CD4-positive, alpha-beta memory T cell (primary cell): ENCODE measurements at regions not wholly inside any gene's neighbourhood (a gene's known extent, or its start where the extent isn't known, plus 50 kb on each side); places are given as distances from the start of the nearest gene placed in this dataset.

ENCODE experiments used
- CTCF ChIA-PET: fragments of 350-600 bp; sonication (Branson Sonifier 250); formaldehyde crosslinking; loops from one replicate; lab custom pipeline; 2021; ENCODE audit warnings: inconsistent platforms; ENCODE audit not compliant: partially characterized antibody; lab: Charles Lee
- POLR2A ChIA-PET: fragments of 350-600 bp; sonication (Branson Sonifier 250); formaldehyde crosslinking; loops from one replicate; lab custom pipeline; 2021; ENCODE audit not compliant: partially characterized antibody; lab: Charles Lee
- DNase-seq, 5 donors: peaks; one replicate each; pipeline versions ENCODE4 v3.0.0 to v3.0.0-alpha.2; 2020 to 2022; ENCODE audit warnings: mixed read lengths in 1 of 5
- H3K27ac ChIP-seq: one replicate; pipeline ENCODE4 v1.7.0; 2013; ENCODE audit warnings: low read depth, low read length
- H3K27me3 ChIP-seq: 2 replicates; pipeline ENCODE4 v1.7.0; 2013; ENCODE audit warnings: mild to moderate bottlenecking, low read length, moderate library complexity; ENCODE audit not compliant: insufficient read depth
- H3K36me3 ChIP-seq: 2 replicates; pipeline ENCODE4 v1.7.0; 2013; ENCODE audit warnings: mild to moderate bottlenecking, low read length, moderate library complexity; ENCODE audit not compliant: insufficient read depth
- H3K4me1 ChIP-seq: 2 replicates; pipeline ENCODE4 v1.7.0; 2013; ENCODE audit warnings: mild to moderate bottlenecking, low read length, moderate library complexity; ENCODE audit not compliant: insufficient read depth
- H3K4me3 ChIP-seq, 2 donors: one replicate each; pipeline ENCODE4 v1.7.0; 2013; ENCODE audit warnings: low read length in 2 of 2, mild to moderate bottlenecking in 1 of 2
- H3K9me3 ChIP-seq, 2 donors: one replicate each; pipeline ENCODE4 v1.7.0; 2013; ENCODE audit warnings: low read length in 2 of 2, control low read depth in 1 of 2; ENCODE audit not compliant: control insufficient read depth in 1 of 2
- H3K27ac Mint-ChIP-seq, 7 donors: one replicate each; pipeline ENCODE4 v1.8.0; 2020 to 2021; ENCODE audit warnings: mixed read lengths in 7 of 7, mild to moderate bottlenecking in 6 of 7, inconsistent platforms in 3 of 7, moderate library complexity in 3 of 7
- H3K27me3 Mint-ChIP-seq, 2 donors: one replicate each; pipeline ENCODE4 v1.8.0; 2020 to 2021; ENCODE audit warnings: mixed read lengths in 2 of 2
- H3K36me3 Mint-ChIP-seq, 2 donors: one replicate each; pipeline ENCODE4 v1.8.0; 2020 to 2021; ENCODE audit warnings: mixed read lengths in 2 of 2, inconsistent platforms in 1 of 2, mild to moderate bottlenecking in 1 of 2
- H3K4me1 Mint-ChIP-seq, 4 donors: one replicate each; pipeline ENCODE4 v1.8.0; 2020 to 2021; ENCODE audit warnings: mixed read lengths in 4 of 4, mild to moderate bottlenecking in 1 of 4
- H3K4me3 Mint-ChIP-seq, 8 donors: one replicate each; pipeline ENCODE4 v1.8.0; 2020 to 2021; ENCODE audit warnings: mixed read lengths in 8 of 8, mild to moderate bottlenecking in 7 of 8, moderate library complexity in 6 of 8, inconsistent platforms in 3 of 8
- H3K9me3 Mint-ChIP-seq, 8 donors: one replicate each; pipeline ENCODE4 v1.8.0; 2020 to 2021; ENCODE audit warnings: mixed read lengths in 8 of 8, mild to moderate bottlenecking in 5 of 8, inconsistent platforms in 3 of 8, moderate library complexity in 1 of 8
- intact Hi-C: fragments of 100-400 bp; cut with micrococcal nuclease; formaldehyde crosslinking; loops from one replicate; pipeline ENCODE4 v1.15.1; 2023

- no peak overlapping the region for H3K4me3 Mint-ChIP-seq
- DNase-seq = no peak
Measured at GRCh38 chr9:89975630-89976029, 370.8 kb downstream of the GADD45G start.

GRCh38 chr9:89978185-89978584, 373.4 kb downstream of the GADD45G start:
- Mint-ChIP-seq H3K4me3 (no peak overlapping the region), H3K36me3 (no peaks in the 10 kb centered on the region), H3K9me3 (no peaks in the 10 kb centered on the region), H3K27me3 (peaks cover 6 to 20% of the 10 kb centered on the region in 2 donors), H3K27ac (no peak overlapping the region), H3K4me1 (no peaks in the 10 kb centered on the region)
- Histone ChIP-seq H3K27ac (no peak overlapping the region), H3K9me3 (no peaks in the 10 kb centered on the region), H3K4me1 (no peaks in the 10 kb centered on the region), H3K4me3 (no peak overlapping the region), H3K27me3 (no peaks in the 10 kb centered on the region), H3K36me3 (no peaks in the 10 kb centered on the region)
- ChIA-PET POLR2A (no interaction called here), CTCF (no interaction called here)
- DNase-seq = no peak
- intact Hi-C loops = no loop called here

More at GRCh38 chr9:89975630-89976029, 370.8 kb downstream of the GADD45G start:
- intact Hi-C loops = no loop called here
- H3K36me3 Mint-ChIP-seq = no peaks in the 10 kb centered on the region
- H3K27ac ChIP-seq = no peak overlapping the region
- H3K27me3 Mint-ChIP-seq = peaks cover 4 to 8% of the 10 kb centered on the region in 2 donors
- H3K9me3 Mint-ChIP-seq = no peaks in the 10 kb centered on the region
- no peaks in the 10 kb centered on the region for H3K9me3 ChIP-seq
- no peaks in the 10 kb centered on the region for H3K4me1 Mint-ChIP-seq
- H3K4me1 ChIP-seq = no peaks in the 10 kb centered on the region
- H3K36me3 ChIP-seq = no peaks in the 10 kb centered on the region
- POLR2A ChIA-PET = no interaction called here
- CTCF ChIA-PET = no interaction called here
- H3K27ac Mint-ChIP-seq = no peak overlapping the region
- no peaks in the 10 kb centered on the region for H3K27me3 ChIP-seq
- H3K4me3 ChIP-seq = no peak overlapping the region

GRCh38 chr9:89980600-89980999, 375.8 kb downstream of the GADD45G start:
- H3K4me3 Mint-ChIP-seq = no peak overlapping the region
- CTCF ChIA-PET = no interaction called here
- H3K4me1 Mint-ChIP-seq = no peaks in the 10 kb centered on the region
- H3K27ac ChIP-seq = no peak overlapping the region
- no peaks in the 10 kb centered on the region for H3K36me3 ChIP-seq
- H3K9me3 ChIP-seq = no peaks in the 10 kb centered on the region
- H3K4me1 ChIP-seq = no peaks in the 10 kb centered on the region
- no peaks in the 10 kb centered on the region for H3K36me3 Mint-ChIP-seq
- no peak for DNase-seq
- H3K27me3 Mint-ChIP-seq = peaks cover 3 to 22% of the 10 kb centered on the region in 2 donors
- intact Hi-C loops = no loop called here
- H3K27ac Mint-ChIP-seq = no peak overlapping the region
- H3K9me3 Mint-ChIP-seq = no peaks in the 10 kb centered on the region
- H3K4me3 ChIP-seq = no peak overlapping the region
- POLR2A ChIA-PET = no interaction called here
- no peaks in the 10 kb centered on the region for H3K27me3 ChIP-seq

- Mint-ChIP-seq H3K4me1 (no peaks in the 10 kb centered on the region), H3K36me3 (no peaks in the 10 kb centered on the region), H3K27me3 (peaks cover 3 to 22% of the 10 kb centered on the region in 2 donors), H3K27ac (no peak overlapping the region), H3K9me3 (no peaks in the 10 kb centered on the region), H3K4me3 (no peak overlapping the region)
- H3K27me3 ChIP-seq = no peaks in the 10 kb centered on the region
- POLR2A ChIA-PET = no interaction called here
- H3K4me1 ChIP-seq = no peaks in the 10 kb centered on the region
- H3K4me3 ChIP-seq = no peak overlapping the region
- CTCF ChIA-PET = no interaction called here
- no peaks in the 10 kb centered on the region for H3K36me3 ChIP-seq
- intact Hi-C loops = no loop called here
- no peak for DNase-seq
- no peaks in the 10 kb centered on the region for H3K9me3 ChIP-seq
- H3K27ac ChIP-seq = no peak overlapping the region
Measured at GRCh38 chr9:89982016-89982415, 377.2 kb downstream of the GADD45G start.

- POLR2A ChIA-PET = no interaction called here
- CTCF ChIA-PET = interaction anchor here (1.1 kb wide), 1 partner anchor 382 kb away, joined by 3 read pairs; no protein-coding TSS in a partner anchor
- Histone ChIP-seq H3K9me3 (no peaks in the 10 kb centered on the region), H3K27ac (no peak overlapping the region), H3K27me3 (no peaks in the 10 kb centered on the region), H3K4me3 (no peak overlapping the region), H3K36me3 (no peaks in the 10 kb centered on the region), H3K4me1 (no peaks in the 10 kb centered on the region)
- Mint-ChIP-seq H3K4me1 (no peaks in the 10 kb centered on the region), H3K27me3 (peaks cover 3 to 17% of the 10 kb centered on the region in 2 donors), H3K27ac (no peak overlapping the region), H3K9me3 (no peaks in the 10 kb centered on the region), H3K4me3 (no peak overlapping the region), H3K36me3 (no peaks in the 10 kb centered on the region)
- intact Hi-C loops = no loop called here
- DNase-seq = no peak
Measured at GRCh38 chr9:89983411-89983810, 378.6 kb downstream of the GADD45G start.

GRCh38 chr9:89984214-89984613, 379.4 kb downstream of the GADD45G start:
- no peaks in the 10 kb centered on the region for H3K4me1 Mint-ChIP-seq
- Histone ChIP-seq H3K9me3 (no peaks in the 10 kb centered on the region), H3K36me3 (no peaks in the 10 kb centered on the region), H3K4me3 (no peak overlapping the region), H3K4me1 (no peaks in the 10 kb centered on the region), H3K27me3 (no peaks in the 10 kb centered on the region), H3K27ac (no peak overlapping the region)
- H3K4me3 Mint-ChIP-seq = no peak overlapping the region
- H3K9me3 Mint-ChIP-seq = no peaks in the 10 kb centered on the region
- H3K36me3 Mint-ChIP-seq = no peaks in the 10 kb centered on the region
- H3K27ac Mint-ChIP-seq = no peak overlapping the region
- H3K27me3 Mint-ChIP-seq = peaks cover 3 to 14% of the 10 kb centered on the region in 2 donors
- intact Hi-C loops = no loop called here
- no peak for DNase-seq
- POLR2A ChIA-PET = no interaction called here
- CTCF ChIA-PET = interaction anchor here (0.6 to 1.1 kb wide), 2 partner anchors 170 to 383 kb away, joined by 3 read pairs; no protein-coding TSS in a partner anchor

- H3K36me3 ChIP-seq = no peaks in the 10 kb centered on the region
- intact Hi-C loops = no loop called here
- H3K4me1 ChIP-seq = no peaks in the 10 kb centered on the region
- DNase-seq = no peak
- Mint-ChIP-seq H3K27ac (no peak overlapping the region), H3K36me3 (no peaks in the 10 kb centered on the region), H3K27me3 (peaks cover 3 to 14% of the 10 kb centered on the region in 2 donors), H3K4me1 (no peaks in the 10 kb centered on the region), H3K4me3 (no peak overlapping the region), H3K9me3 (no peaks in the 10 kb centered on the region)
- ChIA-PET POLR2A (no interaction called here), CTCF (no interaction called here)
- H3K27me3 ChIP-seq = no peaks in the 10 kb centered on the region
- no peaks in the 10 kb centered on the region for H3K9me3 ChIP-seq
- H3K27ac ChIP-seq = no peak overlapping the region
- H3K4me3 ChIP-seq = no peak overlapping the region
Measured at GRCh38 chr9:89985068-89985467, 380.3 kb downstream of the GADD45G start.

- Histone ChIP-seq H3K4me1 (no peaks in the 10 kb centered on the region), H3K9me3 (no peaks in the 10 kb centered on the region), H3K36me3 (no peaks in the 10 kb centered on the region), H3K27me3 (no peaks in the 10 kb centered on the region), H3K4me3 (no peak overlapping the region), H3K27ac (no peak overlapping the region)
- no peak for DNase-seq
- Mint-ChIP-seq H3K4me3 (no peak overlapping the region), H3K36me3 (no peaks in the 10 kb centered on the region), H3K27ac (no peak overlapping the region), H3K9me3 (no peaks in the 10 kb centered on the region), H3K4me1 (no peaks in the 10 kb centered on the region), H3K27me3 (peaks cover 2 to 14% of the 10 kb centered on the region in 2 donors)
- ChIA-PET CTCF (no interaction called here), POLR2A (no interaction called here)
- intact Hi-C loops = no loop called here
Measured at GRCh38 chr9:89986190-89986589, 381.4 kb downstream of the GADD45G start.
